Loucy (cell line): ENCODE measurements at regions not wholly inside any gene's neighbourhood (a gene's known extent, or its start where the extent isn't known, plus 50 kb on each side); places are given as distances from the start of the nearest gene placed in this dataset.

Experiments used
- H2AFZ ChIP-seq: fragments of 200-600 bp; sonication (generic); 2 replicates; pipeline ENCODE4 v1.6.0; 2016; ENCODE audit warnings: antibody characterized with exemption, mild to moderate bottlenecking, low read length, moderate library complexity
- H3F3A ChIP-seq: fragments of 200-600 bp; 2 replicates; pipeline ENCODE4 v1.6.0; 2016; ENCODE audit warnings: antibody characterized with exemption, low read depth, mild to moderate bottlenecking
- H3K27me3 ChIP-seq: fragments of 200-600 bp; sonication (generic); 2 replicates; pipeline ENCODE4 v1.6.1; 2014; ENCODE audit warnings: low read length, mild to moderate bottlenecking; ENCODE audit not compliant: insufficient read depth, poor library complexity, severe bottlenecking
- H3K36me3 ChIP-seq: fragments of 200-600 bp; sonication (generic); 2 replicates; pipeline ENCODE4 v1.6.1; 2016; ENCODE audit warnings: low read length; ENCODE audit not compliant: insufficient read depth
- H3K4me1 ChIP-seq: fragments of 200-600 bp; sonication (generic); 2 replicates; pipeline ENCODE4 v1.5.1; 2014; ENCODE audit warnings: low read length, mild to moderate bottlenecking; ENCODE audit not compliant: insufficient read depth, poor library complexity, severe bottlenecking
- H3K4me2 ChIP-seq: fragments of 200-600 bp; sonication (generic); 2 replicates; pipeline ENCODE4 v1.6.0; 2014; ENCODE audit warnings: antibody characterized with exemption, low read length, low read depth, mild to moderate bottlenecking; ENCODE audit not compliant: poor library complexity, severe bottlenecking
- H3K4me3 ChIP-seq: fragments of 200-600 bp; sonication (generic); 2 replicates; pipeline ENCODE4 v1.5.1; 2014; ENCODE audit warnings: low read length, mild to moderate bottlenecking, mixed read lengths; ENCODE audit not compliant: poor library complexity, severe bottlenecking
- H3K79me2 ChIP-seq: fragments of 200-600 bp; sonication (generic); 2 replicates; pipeline ENCODE4 v1.6.1; 2014; ENCODE audit warnings: low read length; ENCODE audit not compliant: insufficient read depth
- H3K9ac ChIP-seq: fragments of 200-600 bp; sonication (generic); 2 replicates; pipeline ENCODE4 v1.6.0; 2014; ENCODE audit warnings: mild to moderate bottlenecking, low read depth, low read length, moderate library complexity; ENCODE audit not compliant: poor library complexity, severe bottlenecking
- H3K9me2 ChIP-seq: fragments of 200-600 bp; sonication (generic); replicated peaks from 2 replicates; pipeline ENCODE4 v1.6.1; 2016; ENCODE audit warnings: low read depth, low read length, mixed read lengths
- H3K9me3 ChIP-seq: fragments of 200-600 bp; sonication (generic); 2 replicates; pipeline ENCODE4 v1.6.1; 2014; ENCODE audit warnings: mild to moderate bottlenecking, antibody characterized with exemption, low read length, low read depth; ENCODE audit not compliant: insufficient read depth
- H4K20me1 ChIP-seq: fragments of 200-600 bp; sonication (generic); 2 replicates; pipeline ENCODE4 v1.6.0; 2014; ENCODE audit warnings: antibody characterized with exemption, low read length, mild to moderate bottlenecking; ENCODE audit not compliant: insufficient read depth, poor library complexity, severe bottlenecking
- CTCF ChIP-seq: fragments of 200-600 bp; sonication (generic); conservative IDR thresholded peaks from 2 replicates; pipeline ENCODE4 v1.5.1; 2014; ENCODE audit warnings: mild to moderate bottlenecking, antibody characterized with exemption, low read length
- EZH2phosphoT487 ChIP-seq: fragments of 200-600 bp; IDR thresholded peaks from 2 replicates; pipeline ENCODE4 v1.6.1; 2018; ENCODE audit warnings: antibody characterized with exemption, mild to moderate bottlenecking, moderate library complexity, borderline replicate concordance

GRCh38 chr14:97262336-97262735 is 465.2 kb downstream of the VRK1 start:
- Histone ChIP-seq H3K4me3 (no peak overlapping the region), H2AFZ (no peak overlapping the region), H3K79me2 (no peaks in the 10 kb centered on the region), H3F3A (no peaks in the 10 kb centered on the region), H4K20me1 (no peaks in the 10 kb centered on the region), H3K36me3 (no peaks in the 10 kb centered on the region), H3K4me1 (no peaks in the 10 kb centered on the region), H3K9me3 (no peaks in the 10 kb centered on the region), H3K9ac (no peak overlapping the region), H3K9me2 (no peaks in the 10 kb centered on the region), H3K27me3 (no peaks in the 10 kb centered on the region), H3K4me2 (no peak overlapping the region)
- TF ChIP-seq EZH2phosphoT487 = no peak
- no peak for TF ChIP-seq CTCF

GRCh38 chr14:97264516-97265230 is 467.5 kb downstream of the VRK1 start:
- Histone ChIP-seq H3K36me3 (no peaks in the 10 kb centered on the region), H4K20me1 (no peaks in the 10 kb centered on the region), H3K9ac (no peak overlapping the region), H3K9me3 (no peaks in the 10 kb centered on the region), H3K27me3 (no peaks in the 10 kb centered on the region), H3K4me3 (no peak overlapping the region), H3F3A (no peaks in the 10 kb centered on the region), H3K4me2 (no peak overlapping the region), H3K9me2 (no peaks in the 10 kb centered on the region), H3K4me1 (no peaks in the 10 kb centered on the region), H2AFZ (no peak overlapping the region), H3K79me2 (no peaks in the 10 kb centered on the region)
- no peak for TF ChIP-seq EZH2phosphoT487
- TF ChIP-seq CTCF = no peak

- Histone ChIP-seq H3K4me2 (no peak overlapping the region), H3K9me3 (no peaks in the 10 kb centered on the region), H3F3A (no peaks in the 10 kb centered on the region), H3K36me3 (no peaks in the 10 kb centered on the region), H3K4me1 (no peaks in the 10 kb centered on the region), H3K79me2 (no peaks in the 10 kb centered on the region), H4K20me1 (no peaks in the 10 kb centered on the region), H3K27me3 (no peaks in the 10 kb centered on the region), H3K4me3 (no peak overlapping the region), H3K9ac (no peak overlapping the region), H2AFZ (no peak overlapping the region), H3K9me2 (no peaks in the 10 kb centered on the region)
- no peak for TF ChIP-seq EZH2phosphoT487
- no peak for TF ChIP-seq CTCF
Observed at GRCh38 chr14:97266653-97267052, 469.5 kb downstream of the VRK1 start.
